PC-9 (cell line): ENCODE measurements at regions not wholly inside any gene's neighbourhood (a gene's known extent, or its start where the extent isn't known, plus 50 kb on each side); places are given as distances from the start of the nearest gene placed in this dataset.

Experiments used
- BruUV-seq: library from RNA; stranded (reverse); fragments of 400-500 nt; replicated peaks from 2 replicates; lab custom pipeline; 2021; lab: Mats Ljungman, UMichigan
- CTCF ChIA-PET: fragments of 300-600 bp; sonication (Branson Sonifier 250); formaldehyde crosslinking; loops from one replicate; lab custom pipeline; 2022; ENCODE audit warnings: antibody characterized with exemption; lab: Charles Lee
- POLR2A ChIA-PET: fragments of 300-600 bp; sonication (Branson Sonifier 250); formaldehyde crosslinking; loops from one replicate; lab custom pipeline; 2022; ENCODE audit warnings: antibody characterized with exemption; ENCODE audit not compliant: unreplicated experiment; lab: Charles Lee
- DNase-seq, 2 experiments: peaks; one replicate each; pipeline versions ENCODE4 v3.0.0 to v3.0.0-alpha.2; 2015 to 2022; ENCODE audit warnings: mixed read lengths in 1 of 2
- H2AFZ ChIP-seq: fragments of 200-600 bp; sonication (generic); 2 replicates; pipeline ENCODE4 v1.8.1; 2017; ENCODE audit warnings: antibody characterized with exemption
- H3F3A ChIP-seq: fragments of 200-600 bp; sonication (generic); 2 replicates; pipeline ENCODE4 v1.8.1; 2017; ENCODE audit warnings: antibody characterized with exemption, mild to moderate bottlenecking, low read depth; ENCODE audit not compliant: insufficient read depth
- H3K27ac ChIP-seq: fragments of 200-600 bp; sonication (generic); 2 replicates; pipeline ENCODE4 v1.6.1; 2016; ENCODE audit warnings: mixed run types
- H3K27me3 ChIP-seq: fragments of 200-600 bp; sonication (generic); 2 replicates; pipeline ENCODE4 v1.6.1; 2016; ENCODE audit warnings: low read depth, mixed run types; ENCODE audit not compliant: insufficient read depth
- H3K36me3 ChIP-seq: fragments of 200-600 bp; sonication (generic); 2 replicates; pipeline ENCODE4 v1.6.1; 2016; ENCODE audit warnings: low read depth, mixed run types
- H3K4me1 ChIP-seq: fragments of 200-600 bp; sonication (generic); replicated peaks from 2 replicates; pipeline ENCODE4 v1.6.1; 2016; ENCODE audit warnings: mixed run types; ENCODE audit not compliant: insufficient read depth
- H3K4me2 ChIP-seq: fragments of 200-600 bp; sonication (generic); 2 replicates; pipeline ENCODE4 v1.6.1; 2017; ENCODE audit warnings: mixed run types
- H3K4me3 ChIP-seq: fragments of 200-600 bp; sonication (generic); 2 replicates; pipeline ENCODE4 v1.6.1; 2016; ENCODE audit warnings: mixed run types
- H3K79me2 ChIP-seq: fragments of 200-600 bp; sonication (generic); 2 replicates; pipeline ENCODE4 v1.6.1; 2017; ENCODE audit warnings: low read depth, mixed run types
- H3K9me2 ChIP-seq: fragments of 200-600 bp; sonication (generic); 2 replicates; pipeline ENCODE4 v1.8.1; 2017; ENCODE audit warnings: mild to moderate bottlenecking; ENCODE audit not compliant: insufficient read depth
- H3K9me3 ChIP-seq: fragments of 200-600 bp; sonication (generic); 2 replicates; pipeline ENCODE4 v1.8.1; 2016; ENCODE audit warnings: low read depth; ENCODE audit not compliant: insufficient read depth
- H4K20me1 ChIP-seq: fragments of 200-600 bp; sonication (generic); 2 replicates; pipeline ENCODE4 v1.8.1; 2017; ENCODE audit not compliant: insufficient read depth
- EZH2 ChIP-seq: fragments of 200-600 bp; sonication (generic); IDR thresholded peaks from 2 replicates; pipeline ENCODE4 v1.8.0; 2017; ENCODE audit warnings: antibody characterized with exemption, low read depth
- intact Hi-C: fragments of 100-400 bp; cut with micrococcal nuclease; formaldehyde crosslinking; loops from one replicate; pipeline ENCODE4 v1.10.0; 2022; ENCODE audit not compliant: unreplicated experiment
- TF ChIP-seq, protein P1 (sequence below): fragments of 200-600 bp; sonication (generic); conservative IDR thresholded peaks from 2 replicates; pipeline ENCODE4 v1.6.1; 2017; ENCODE audit warnings: mixed run types, antibody characterized with exemption, mild to moderate bottlenecking, moderate library complexity

GRCh38 chr9:25571491-25571890, 106.8 kb downstream of the TUSC1 start:
- POLR2A ChIA-PET = no interaction called here
- Histone ChIP-seq H3K27ac (no peak overlapping the region), H3K27me3 (no peaks in the 10 kb centered on the region), H3K79me2 (no peaks in the 10 kb centered on the region), H3K4me3 (no peak overlapping the region), H3F3A (no peaks in the 10 kb centered on the region), H3K4me2 (no peak overlapping the region), H3K36me3 (no peaks in the 10 kb centered on the region), H3K9me3 (no peaks in the 10 kb centered on the region), H4K20me1 (no peaks in the 10 kb centered on the region), H2AFZ (no peak overlapping the region), H3K9me2 (no peaks in the 10 kb centered on the region), H3K4me1 (no peaks in the 10 kb centered on the region)
- intact Hi-C loops = no loop called here
- CTCF ChIA-PET = no interaction called here
- no peak for TF ChIP-seq EZH2
- TF ChIP-seq, protein P1, sequence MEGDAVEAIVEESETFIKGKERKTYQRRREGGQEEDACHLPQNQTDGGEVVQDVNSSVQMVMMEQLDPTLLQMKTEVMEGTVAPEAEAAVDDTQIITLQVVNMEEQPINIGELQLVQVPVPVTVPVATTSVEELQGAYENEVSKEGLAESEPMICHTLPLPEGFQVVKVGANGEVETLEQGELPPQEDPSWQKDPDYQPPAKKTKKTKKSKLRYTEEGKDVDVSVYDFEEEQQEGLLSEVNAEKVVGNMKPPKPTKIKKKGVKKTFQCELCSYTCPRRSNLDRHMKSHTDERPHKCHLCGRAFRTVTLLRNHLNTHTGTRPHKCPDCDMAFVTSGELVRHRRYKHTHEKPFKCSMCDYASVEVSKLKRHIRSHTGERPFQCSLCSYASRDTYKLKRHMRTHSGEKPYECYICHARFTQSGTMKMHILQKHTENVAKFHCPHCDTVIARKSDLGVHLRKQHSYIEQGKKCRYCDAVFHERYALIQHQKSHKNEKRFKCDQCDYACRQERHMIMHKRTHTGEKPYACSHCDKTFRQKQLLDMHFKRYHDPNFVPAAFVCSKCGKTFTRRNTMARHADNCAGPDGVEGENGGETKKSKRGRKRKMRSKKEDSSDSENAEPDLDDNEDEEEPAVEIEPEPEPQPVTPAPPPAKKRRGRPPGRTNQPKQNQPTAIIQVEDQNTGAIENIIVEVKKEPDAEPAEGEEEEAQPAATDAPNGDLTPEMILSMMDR = no peak
- no TSS peak for BruUV-seq
- DNase-seq = no peak

- Histone ChIP-seq H3K79me2 (no peaks in the 10 kb centered on the region), H3K36me3 (no peaks in the 10 kb centered on the region), H3K27me3 (no peaks in the 10 kb centered on the region), H3K4me2 (no peak overlapping the region), H3K9me3 (no peaks in the 10 kb centered on the region), H3K27ac (no peak overlapping the region), H3K4me1 (no peaks in the 10 kb centered on the region), H4K20me1 (no peaks in the 10 kb centered on the region), H2AFZ (no peak overlapping the region), H3F3A (no peaks in the 10 kb centered on the region), H3K9me2 (no peaks in the 10 kb centered on the region), H3K4me3 (no peak overlapping the region)
- TF ChIP-seq, protein P1 = no peak
- TF ChIP-seq EZH2 = no peak
- ChIA-PET POLR2A (no interaction called here), CTCF (no interaction called here)
- intact Hi-C loops = no loop called here
- DNase-seq = no peak
- no TSS peak for BruUV-seq
These were observed 107.4 kb downstream of the TUSC1 start for GRCh38 chr9:25570802-25571201.

DNA sequence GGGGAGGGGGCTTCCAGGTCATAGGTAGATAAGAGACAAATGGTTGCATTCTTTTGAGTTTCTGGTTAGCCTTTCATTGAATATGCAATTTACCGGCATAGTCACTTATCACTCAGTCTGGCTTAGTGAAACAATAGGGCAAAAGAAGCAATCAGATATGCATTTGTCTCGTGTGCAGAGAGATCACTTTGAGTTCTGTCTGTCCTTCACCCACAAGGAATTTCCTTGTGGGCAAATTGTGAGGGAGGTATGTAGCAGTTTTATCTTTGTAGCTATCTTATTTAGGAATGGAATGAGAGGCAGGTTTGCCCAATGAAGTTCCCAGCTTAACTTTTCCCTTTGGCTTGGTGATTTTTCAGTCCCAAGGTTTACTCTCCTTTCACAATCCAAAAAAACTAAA, 116.1 kb downstream of the TUSC1 start:
- no TSS peak for BruUV-seq
- H3K4me2 ChIP-seq = no peak overlapping the region
- intact Hi-C loops = no loop called here
- H3K36me3 ChIP-seq = no peaks in the 10 kb centered on the region
- H2AFZ ChIP-seq = no peak overlapping the region
- POLR2A ChIA-PET = no interaction called here
- H3K9me3 ChIP-seq = no peaks in the 10 kb centered on the region
- no peaks in the 10 kb centered on the region for H3K79me2 ChIP-seq
- DNase-seq = no peak
- no peaks in the 10 kb centered on the region for H3K4me1 ChIP-seq
- H3K27ac ChIP-seq = no peak overlapping the region
- no peak for TF ChIP-seq EZH2
- TF ChIP-seq, protein P1 = no peak
- H3K27me3 ChIP-seq = no peaks in the 10 kb centered on the region
- CTCF ChIA-PET = no interaction called here
- H3K9me2 ChIP-seq = no peaks in the 10 kb centered on the region
- no peaks in the 10 kb centered on the region for H3F3A ChIP-seq
- H3K4me3 ChIP-seq = no peak overlapping the region
- no peaks in the 10 kb centered on the region for H4K20me1 ChIP-seq
